HFF-Myc (cell line): ENCODE measurements at regions not wholly inside any gene's neighbourhood (a gene's known extent, or its start where the extent isn't known, plus 50 kb on each side); places are given as distances from the start of the nearest gene placed in this dataset.
"Not testable (repeated sequence)": the region's sequence is repeated elsewhere in the genome, so short reads cannot be mapped to it uniquely, and the experiment has no call there.

ENCODE experiments used
- DNase-seq: peaks from one replicate; pipeline ENCODE4 v3.0.0-alpha.2; 2011; ENCODE audit warnings: low read depth; ENCODE audit errors: extremely low read depth
- H3K4me3 ChIP-seq: replicated peaks from 2 replicates; pipeline ENCODE4 v1.5.1; 2011; ENCODE audit warnings: low read depth, mild to moderate bottlenecking, control low read depth, low read length
- TF ChIP-seq, protein P1 (sequence below): IDR thresholded peaks from 2 replicates; pipeline ENCODE4 v1.5.1; 2012; ENCODE audit warnings: mild to moderate bottlenecking, low read depth, low read length, control low read depth; ENCODE audit errors: missing control alignments

DNA sequence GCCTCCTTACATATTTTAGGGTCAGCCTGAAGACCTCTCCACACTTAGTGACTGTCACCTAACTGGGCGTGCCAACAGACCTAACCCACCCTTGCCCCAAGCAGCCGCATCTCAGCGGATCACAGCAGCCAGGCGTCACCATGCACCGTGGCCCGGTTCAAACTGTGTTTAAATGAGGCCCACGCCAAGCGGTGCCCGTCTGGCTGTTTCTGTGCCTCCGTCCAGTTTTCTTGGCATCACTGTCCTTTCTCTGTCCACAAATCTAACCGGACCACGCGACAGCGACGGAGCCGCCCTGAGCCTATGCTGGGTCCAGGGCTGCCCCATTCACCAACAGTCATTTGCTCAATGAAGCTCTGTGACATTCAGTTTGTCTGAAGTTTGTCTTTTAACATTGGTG, 393.3 kb downstream of the THBS2 start:
- H3K4me3 ChIP-seq, result no peak overlapping the region
- DNase-seq, result no peak
- TF ChIP-seq, protein P1, sequence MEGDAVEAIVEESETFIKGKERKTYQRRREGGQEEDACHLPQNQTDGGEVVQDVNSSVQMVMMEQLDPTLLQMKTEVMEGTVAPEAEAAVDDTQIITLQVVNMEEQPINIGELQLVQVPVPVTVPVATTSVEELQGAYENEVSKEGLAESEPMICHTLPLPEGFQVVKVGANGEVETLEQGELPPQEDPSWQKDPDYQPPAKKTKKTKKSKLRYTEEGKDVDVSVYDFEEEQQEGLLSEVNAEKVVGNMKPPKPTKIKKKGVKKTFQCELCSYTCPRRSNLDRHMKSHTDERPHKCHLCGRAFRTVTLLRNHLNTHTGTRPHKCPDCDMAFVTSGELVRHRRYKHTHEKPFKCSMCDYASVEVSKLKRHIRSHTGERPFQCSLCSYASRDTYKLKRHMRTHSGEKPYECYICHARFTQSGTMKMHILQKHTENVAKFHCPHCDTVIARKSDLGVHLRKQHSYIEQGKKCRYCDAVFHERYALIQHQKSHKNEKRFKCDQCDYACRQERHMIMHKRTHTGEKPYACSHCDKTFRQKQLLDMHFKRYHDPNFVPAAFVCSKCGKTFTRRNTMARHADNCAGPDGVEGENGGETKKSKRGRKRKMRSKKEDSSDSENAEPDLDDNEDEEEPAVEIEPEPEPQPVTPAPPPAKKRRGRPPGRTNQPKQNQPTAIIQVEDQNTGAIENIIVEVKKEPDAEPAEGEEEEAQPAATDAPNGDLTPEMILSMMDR, result no peak

DNA sequence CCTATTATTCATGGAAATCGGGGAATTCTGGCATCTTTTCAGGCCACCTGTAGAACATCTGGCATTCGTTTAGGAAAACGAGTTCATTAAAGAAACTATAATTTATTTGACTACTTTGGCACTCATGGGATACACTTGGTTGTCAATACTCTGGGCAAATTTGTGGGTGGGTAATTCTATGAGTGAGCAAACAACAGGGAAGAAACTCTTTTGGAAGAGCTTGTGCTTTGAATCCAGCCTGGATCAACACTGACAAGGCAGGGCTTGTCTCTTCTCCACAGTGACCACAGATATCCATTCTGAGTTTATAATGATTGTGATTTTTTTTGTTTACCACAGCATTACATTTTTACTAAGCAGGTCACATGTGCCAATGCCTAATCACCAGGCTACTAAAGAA, 394.7 kb downstream of the THBS2 start:
- no peak for DNase-seq
- no peak overlapping the region for H3K4me3 ChIP-seq
- TF ChIP-seq, protein P1, result no peak

DNA sequence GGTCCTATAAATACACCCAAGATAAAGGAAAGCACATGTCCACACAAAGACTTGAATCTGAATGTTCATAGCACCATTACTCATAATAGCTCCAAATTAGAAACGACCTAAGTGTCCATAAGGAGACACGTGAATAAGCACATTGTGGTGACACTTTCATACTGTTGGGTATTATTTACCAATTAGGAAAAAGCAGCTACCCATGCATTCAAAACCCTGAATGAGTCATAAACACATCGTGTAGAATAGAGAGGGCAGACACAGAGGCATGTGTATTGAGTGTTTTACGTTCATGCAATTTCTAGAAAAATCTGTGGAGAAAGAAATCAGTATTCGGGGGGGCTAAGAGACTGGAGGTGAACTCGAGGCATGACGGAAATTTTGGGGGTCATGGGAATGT, 396.7 kb downstream of the THBS2 start:
- H3K4me3 ChIP-seq, result no peak overlapping the region
- TF ChIP-seq, protein P1, result no peak
- no peak for DNase-seq

DNA sequence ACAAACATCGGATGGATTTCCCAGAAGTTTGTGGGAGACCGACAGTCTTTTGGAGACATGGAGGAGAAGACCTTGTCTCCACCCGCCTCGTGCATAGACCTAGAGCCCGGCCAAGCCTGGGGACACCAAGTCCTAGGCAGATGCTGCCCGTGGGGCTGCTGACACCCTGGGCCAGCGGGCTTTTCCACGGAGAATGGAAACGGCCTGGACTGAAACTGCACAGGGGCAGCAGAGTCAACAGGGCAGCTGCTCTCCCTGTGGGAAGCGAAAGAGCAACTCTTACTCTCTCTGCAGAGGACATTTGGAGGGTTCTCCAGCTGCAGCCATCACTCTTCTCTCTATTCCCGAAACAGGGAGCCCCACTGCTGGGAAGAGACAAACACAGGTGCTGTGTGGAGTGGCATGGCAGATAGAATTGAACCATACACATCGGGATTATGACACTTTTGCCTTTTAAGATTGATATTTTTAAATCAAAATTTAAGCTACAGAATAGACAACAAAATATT, 401.2 kb downstream of the THBS2 start:
- H3K4me3 ChIP-seq, result peak overlapping the region; percentile 27
- no peak for DNase-seq
- TF ChIP-seq, protein P1, result no peak

DNA sequence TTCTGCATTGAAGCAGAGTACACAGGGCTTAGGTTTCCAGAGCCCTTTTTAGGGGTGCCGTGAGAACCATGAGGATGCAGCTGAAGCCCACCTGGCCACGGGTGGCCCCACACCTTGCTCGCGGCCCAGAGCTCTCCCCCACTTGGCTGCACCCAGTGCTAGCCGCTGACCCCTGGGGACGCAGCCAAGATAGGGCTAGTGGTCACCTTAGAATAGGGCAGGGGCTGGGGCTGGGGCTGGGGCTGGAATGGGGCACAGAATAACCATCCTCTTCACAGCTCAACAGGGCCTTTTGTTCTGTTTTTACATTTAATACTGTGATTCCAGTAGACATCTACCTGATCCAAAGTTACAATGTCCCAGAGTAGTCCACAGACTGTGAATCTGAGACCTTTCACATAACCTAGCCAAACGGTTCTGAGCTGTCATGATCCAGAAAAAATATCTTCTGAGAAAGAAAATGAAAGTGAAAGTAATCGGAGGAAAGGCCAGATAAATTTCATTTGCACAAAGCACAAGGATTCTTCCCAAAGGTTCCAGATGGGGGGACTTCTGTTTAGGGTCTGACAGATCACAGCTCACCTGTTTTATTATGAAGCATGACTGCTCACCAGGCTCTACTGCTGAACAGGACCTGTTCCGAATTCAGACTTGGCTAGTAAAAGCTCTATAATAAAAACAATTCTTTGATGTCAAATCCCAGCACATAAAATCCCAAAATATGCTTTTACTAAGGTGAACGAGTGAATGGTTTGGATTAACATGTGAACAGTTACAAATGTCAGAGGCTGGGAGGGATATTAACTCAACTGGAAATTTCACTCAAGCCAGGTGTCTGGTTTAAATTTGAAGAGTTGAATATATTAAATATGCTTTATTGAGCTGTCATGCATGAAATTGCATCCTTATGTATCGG, 401.9 kb downstream of the THBS2 start:
- no peak for DNase-seq

DNA sequence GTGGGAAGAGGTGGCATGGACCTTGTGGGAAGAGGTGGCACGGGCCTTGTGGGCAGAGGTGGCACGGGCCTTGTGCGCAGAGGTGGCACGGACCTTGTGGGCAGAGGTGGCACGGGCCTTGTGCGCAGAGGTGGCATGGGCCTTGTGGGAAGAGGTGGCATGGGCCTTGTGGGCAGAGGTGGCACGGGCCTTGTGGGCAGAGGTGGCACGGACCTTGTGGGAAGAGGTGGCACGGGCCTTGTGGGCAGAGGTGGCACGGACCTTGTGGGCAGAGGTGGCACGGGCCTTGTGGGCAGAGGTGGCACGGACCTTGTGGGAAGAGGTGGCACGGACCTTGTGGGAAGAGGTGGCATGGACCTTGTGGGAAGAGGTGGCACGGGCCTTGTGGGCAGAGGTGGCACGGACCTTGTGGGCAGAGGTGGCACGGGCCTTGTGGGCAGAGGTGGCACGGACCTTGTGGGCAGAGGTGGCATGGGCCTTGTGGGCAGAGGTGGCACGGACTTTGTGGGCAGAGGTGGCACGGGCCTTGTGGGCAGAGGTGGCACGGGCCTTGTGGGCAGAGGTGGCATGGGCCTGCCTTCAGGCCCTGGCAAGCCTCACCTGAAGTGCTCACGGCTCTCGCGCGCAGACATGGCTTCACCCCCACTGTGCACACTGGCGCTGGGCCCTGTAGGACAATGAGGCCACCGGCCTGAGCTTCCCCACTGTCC, 403.5 kb downstream of the THBS2 start:
- DNase-seq, H3K4me3 ChIP-seq: not testable (repeated sequence)

More for the DNA sequence above, 401.9 kb downstream of the THBS2 start:
- TF ChIP-seq, protein P1, result no peak
- H3K4me3 ChIP-seq, result peak overlapping the region; percentile 27

DNA sequence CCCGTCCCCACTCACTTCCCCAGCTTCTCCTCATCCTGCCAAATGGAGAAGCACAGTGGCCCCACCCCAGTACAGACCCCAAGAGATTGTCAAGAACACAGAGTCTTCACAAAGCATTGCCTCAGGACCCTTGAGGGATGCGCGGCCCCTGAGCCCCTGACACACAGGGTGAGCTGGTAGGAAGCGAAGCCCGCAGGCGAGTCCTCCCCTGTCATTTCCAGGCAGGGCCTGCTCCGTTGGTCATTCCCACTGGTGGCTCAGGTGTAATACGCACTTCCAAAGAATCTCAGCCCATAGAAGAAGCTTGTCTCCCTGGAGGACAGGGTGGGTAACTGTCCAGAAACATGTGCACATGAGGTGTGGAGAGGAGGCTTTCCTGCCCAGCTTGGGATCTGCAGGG, 404.2 kb downstream of the THBS2 start:
- TF ChIP-seq, protein P1, result no peak
- H3K4me3 ChIP-seq, result no peak overlapping the region
- DNase-seq, result no peak
